ENCODE measurements at regions not wholly inside any gene's neighbourhood (a gene's known extent, or its start where the extent isn't known, plus 50 kb on each side); places are given as distances from the start of the nearest gene placed in this dataset.

DNA sequence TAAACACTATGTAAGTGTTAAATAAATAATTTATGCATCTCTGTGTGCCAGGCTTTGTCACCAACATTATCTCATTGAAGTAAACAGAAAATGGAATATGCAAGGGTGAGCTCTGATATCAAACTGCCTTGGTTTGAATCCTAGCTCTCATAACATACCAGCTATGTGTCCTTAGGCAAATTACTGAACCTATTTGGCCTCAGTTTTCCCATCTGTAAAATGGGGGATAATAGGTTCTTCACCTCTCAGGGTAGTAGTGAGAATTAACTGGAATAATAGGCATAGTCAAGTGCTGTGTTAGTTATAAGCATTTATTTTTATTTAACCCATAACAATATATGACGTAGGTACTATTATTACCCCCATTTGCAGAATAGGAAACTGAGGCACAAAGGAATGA, 190.8 kb upstream of the SRRM4 start (continued):
- TF ChIP-seq CTBP2 (IDR thresholded peaks at IDR 0.05; ENCODE audit: borderline replicate concordance, insufficient read depth, insufficient read length, low read length): no peak
- TF ChIP-seq CREB1 (IDR thresholded peaks at IDR 0.05): no peak
- TF ChIP-seq KDM5A (IDR thresholded peaks at IDR 0.05; ENCODE audit: low read length): no peak
- TF ChIP-seq BCL11A (IDR thresholded peaks at IDR 0.05; ENCODE audit: low read depth in 2 of 2, low read length in 2 of 2): no peak
- TF ChIP-seq FOSL1 (IDR thresholded peaks at IDR 0.05; ENCODE audit: insufficient read depth, low read depth, low read length): no peak
- TF ChIP-seq RNF2 (IDR thresholded peaks at IDR 0.05; ENCODE audit: borderline replicate concordance, low read depth, low read length, missing control alignments, poor library complexity, severe bottlenecking): no peak
- no peak for TF ChIP-seq CBX5 (IDR thresholded peaks at IDR 0.05; ENCODE audit: low read depth, low read length)
- no peak for TF ChIP-seq ZNF274 (IDR thresholded peaks at IDR 0.05; ENCODE audit: borderline replicate concordance, extremely low read depth, low read length)
